Small intestine (tissue), 7 donors: ENCODE measurements at regions not wholly inside any gene's neighbourhood (a gene's known extent, or its start where the extent isn't known, plus 50 kb on each side); places are given as distances from the start of the nearest gene placed in this dataset.

Experiments used
- DNase-seq, 2 donors: peaks; one replicate each; pipeline versions ENCODE4 v3.0.0 to v3.0.0-alpha.2; 2013
- FAIRE-seq: peaks from 2 replicates; lab custom pipeline; 2012; peaks lifted over from hg19 to GRCh38; lab: Jason Lieb, UNC
- H3K27ac ChIP-seq, 3 donors: one replicate each; pipeline ENCODE4 v1.5.1; 2013; ENCODE audit warnings: low read length in 2 of 3, mild to moderate bottlenecking in 2 of 3, control low read depth in 1 of 3, inconsistent platforms in 1 of 3, low read depth in 1 of 3, moderate library complexity in 1 of 3
- H3K27me3 ChIP-seq, 3 donors: one replicate each; pipeline ENCODE4 v1.6.1; 2013; ENCODE audit warnings: low read length in 3 of 3, inconsistent platforms in 1 of 3; ENCODE audit not compliant: control insufficient read depth in 3 of 3, insufficient read depth in 3 of 3
- H3K36me3 ChIP-seq, 3 donors: one replicate each; pipeline ENCODE4 v1.6.1; 2013; ENCODE audit warnings: low read length in 3 of 3, inconsistent platforms in 1 of 3, low read depth in 1 of 3, mild to moderate bottlenecking in 1 of 3, moderate library complexity in 1 of 3; ENCODE audit not compliant: control insufficient read depth in 3 of 3, insufficient read depth in 2 of 3
- H3K4me1 ChIP-seq, 3 donors: one replicate each; pipeline ENCODE4 v1.6.1; 2013; ENCODE audit warnings: low read length in 2 of 3, inconsistent platforms in 1 of 3, low read depth in 1 of 3, mild to moderate bottlenecking in 1 of 3, moderate library complexity in 1 of 3; ENCODE audit not compliant: control insufficient read depth in 3 of 3, insufficient read depth in 2 of 3
- H3K4me3 ChIP-seq, 3 donors: one replicate each; pipeline ENCODE4 v1.5.1; 2013; ENCODE audit warnings: low read length in 3 of 3, control low read depth in 1 of 3, inconsistent platforms in 1 of 3, low read depth in 1 of 3, mild to moderate bottlenecking in 1 of 3, moderate library complexity in 1 of 3
- H3K9me3 ChIP-seq, 2 donors: one replicate each; pipeline ENCODE4 v1.6.1; 2013; ENCODE audit warnings: low read depth in 1 of 2, low read length in 1 of 2; ENCODE audit not compliant: control insufficient read depth in 2 of 2, insufficient read depth in 1 of 2
- WGBS, 3 donors: extraction: QIAGEN DNeasy Blood & Tissue Kit; methylation state at CpG; one replicate each; pipeline ENCODE4 v1.1.7; 2013; 5-methylcytosine and 5-hydroxymethylcytosine counted together
- donor health status: healthy with polysubstance abuse.
- donor health status: control.
- donor health status: control.
- donor health status: Bipolar disorder and iron deficiency.
- donor health status: healthy.

DNA sequence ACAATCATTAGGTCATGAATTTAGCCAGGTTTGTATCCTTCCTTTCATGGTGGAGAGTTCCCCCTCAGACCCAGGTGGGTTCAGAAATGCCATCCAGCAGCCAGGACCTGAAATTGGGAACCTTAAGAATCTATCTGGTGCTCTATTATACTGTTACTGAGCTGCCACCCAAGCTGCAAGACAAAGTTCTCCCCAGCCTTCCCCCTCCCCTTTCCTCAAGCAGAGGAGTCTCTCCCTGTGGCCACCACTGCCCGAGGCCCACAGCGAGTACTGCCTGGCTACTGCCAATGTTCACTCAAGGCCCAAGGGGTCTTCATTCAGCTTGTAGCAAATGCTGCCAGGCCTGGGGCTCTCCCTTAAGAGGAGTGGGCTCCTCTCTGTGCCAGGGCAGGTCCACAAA lies 133.8 kb downstream of the TMEM38B start:
- Histone ChIP-seq H3K4me1 (no peaks in the 10 kb centered on the region), H3K27ac (no peak overlapping the region), H3K4me3 (no peak overlapping the region), H3K27me3 (no peaks in the 10 kb centered on the region), H3K36me3 (no peaks in the 10 kb centered on the region), H3K9me3 (no peaks in the 10 kb centered on the region)
- DNase-seq = no peak
- no peak for FAIRE-seq
- WGBS, 3 donors = 94 to 100% (median 98%) methylated on average over 2 of the region's 2 CpGs

DNA sequence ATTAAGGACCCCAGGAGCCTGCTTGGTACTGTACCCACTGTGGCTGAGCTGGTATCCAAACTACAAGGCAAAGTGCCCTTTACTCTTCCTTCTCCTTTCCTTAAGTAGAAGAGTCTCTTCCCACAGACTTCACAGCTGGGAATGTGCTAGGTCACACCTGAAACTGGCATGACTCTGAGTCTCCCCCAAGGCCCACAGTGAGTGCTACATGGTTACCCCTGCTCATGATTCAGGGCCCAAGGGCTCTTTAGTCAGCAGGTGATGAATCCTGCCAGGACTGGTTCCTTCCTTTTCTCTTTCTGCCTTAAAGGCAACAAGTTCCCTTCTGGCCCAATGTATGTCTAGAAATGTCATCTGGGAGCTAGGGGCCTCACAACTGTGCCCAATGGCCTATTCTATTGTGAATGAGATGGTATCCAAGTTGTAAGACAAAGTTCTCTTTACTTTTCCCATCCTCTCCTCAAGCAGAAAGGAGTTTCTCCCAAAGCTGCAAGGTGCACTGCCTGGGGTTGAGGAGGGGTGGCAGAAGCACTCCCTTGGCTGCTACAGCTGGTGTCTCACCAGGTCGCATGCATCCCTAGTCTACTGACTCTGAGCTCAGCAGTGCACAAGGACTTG lies 134.4 kb downstream of the TMEM38B start:
- 0 to 83% (median 73%) methylated on average over 1 of the region's 1 CpG for WGBS, 3 donors
- no peak overlapping the region for H3K27ac ChIP-seq
- no peaks in the 10 kb centered on the region for H3K27me3 ChIP-seq
- FAIRE-seq = no peak
- H3K9me3 ChIP-seq = no peaks in the 10 kb centered on the region
- no peak for DNase-seq
- H3K36me3 ChIP-seq = no peaks in the 10 kb centered on the region
- H3K4me1 ChIP-seq = no peaks in the 10 kb centered on the region
- no peak overlapping the region for H3K4me3 ChIP-seq

DNA sequence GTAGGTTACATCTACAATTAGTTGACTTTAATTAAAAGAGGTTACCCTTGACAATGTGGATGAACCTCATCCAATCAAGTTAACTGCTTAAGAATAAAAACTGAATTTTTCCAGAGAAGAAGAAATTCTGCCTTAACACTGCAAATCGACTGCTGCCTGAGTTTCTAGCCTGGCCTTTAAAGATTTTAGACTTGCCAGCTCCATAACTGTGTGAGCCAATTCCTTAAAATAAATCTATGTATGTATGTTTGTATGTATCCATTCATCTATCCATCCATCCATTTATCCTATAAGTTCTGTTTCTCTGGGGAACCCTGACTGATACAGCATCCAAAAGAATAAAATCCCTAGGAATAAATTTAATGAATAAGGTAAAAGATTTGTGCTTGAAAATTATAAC lies 136.1 kb downstream of the TMEM38B start:
- 65 to 87% (median 74%) methylated on average over 1 of the region's 1 CpG for WGBS, 3 donors
- no peak overlapping the region for H3K4me3 ChIP-seq
- H3K4me1 ChIP-seq = no peaks in the 10 kb centered on the region
- FAIRE-seq (no peak), DNase-seq (no peak)
- no peaks in the 10 kb centered on the region for H3K27me3 ChIP-seq
- H3K27ac ChIP-seq = no peak overlapping the region
- H3K9me3 ChIP-seq = no peaks in the 10 kb centered on the region
- H3K36me3 ChIP-seq = no peaks in the 10 kb centered on the region

DNA sequence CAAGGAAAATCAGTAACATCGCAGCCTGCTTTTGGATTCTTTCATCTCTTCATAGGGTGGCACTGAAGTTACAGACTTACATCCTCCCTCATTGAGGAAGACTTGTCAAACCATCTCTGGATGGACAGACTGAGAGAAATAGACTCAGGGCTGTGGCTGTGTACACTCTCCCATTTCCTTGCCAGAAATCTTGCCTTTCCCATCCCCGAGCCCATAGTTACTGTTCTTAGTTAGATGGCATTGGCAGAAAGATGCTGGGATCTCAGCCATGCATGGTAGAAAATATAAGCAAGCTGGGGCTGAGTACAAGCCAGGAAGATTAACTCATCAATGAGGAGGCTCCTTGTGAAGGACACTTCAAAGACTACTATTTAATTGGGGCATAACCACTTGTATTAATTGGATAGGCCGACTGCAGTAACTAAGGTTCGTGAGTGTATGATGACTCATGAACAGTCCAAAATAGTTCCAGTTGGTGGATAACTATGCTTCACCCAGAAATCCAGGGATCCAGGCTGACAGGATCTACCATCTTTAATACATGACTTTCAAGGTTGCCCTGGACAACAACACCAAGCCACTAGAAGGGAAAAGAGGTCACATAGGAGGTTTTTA lies 137.9 kb downstream of the TMEM38B start:
- H3K27me3 ChIP-seq = no peaks in the 10 kb centered on the region
- H3K27ac ChIP-seq = no peak overlapping the region
- no peak overlapping the region for H3K4me3 ChIP-seq
- no peak for DNase-seq
- 61 to 91% (median 81%) methylated on average over 4 of the region's 4 CpGs for WGBS, 3 donors
- H3K9me3 ChIP-seq = no peaks in the 10 kb centered on the region
- H3K36me3 ChIP-seq = no peaks in the 10 kb centered on the region
- no peak for FAIRE-seq
- no peaks in the 10 kb centered on the region for H3K4me1 ChIP-seq

DNA sequence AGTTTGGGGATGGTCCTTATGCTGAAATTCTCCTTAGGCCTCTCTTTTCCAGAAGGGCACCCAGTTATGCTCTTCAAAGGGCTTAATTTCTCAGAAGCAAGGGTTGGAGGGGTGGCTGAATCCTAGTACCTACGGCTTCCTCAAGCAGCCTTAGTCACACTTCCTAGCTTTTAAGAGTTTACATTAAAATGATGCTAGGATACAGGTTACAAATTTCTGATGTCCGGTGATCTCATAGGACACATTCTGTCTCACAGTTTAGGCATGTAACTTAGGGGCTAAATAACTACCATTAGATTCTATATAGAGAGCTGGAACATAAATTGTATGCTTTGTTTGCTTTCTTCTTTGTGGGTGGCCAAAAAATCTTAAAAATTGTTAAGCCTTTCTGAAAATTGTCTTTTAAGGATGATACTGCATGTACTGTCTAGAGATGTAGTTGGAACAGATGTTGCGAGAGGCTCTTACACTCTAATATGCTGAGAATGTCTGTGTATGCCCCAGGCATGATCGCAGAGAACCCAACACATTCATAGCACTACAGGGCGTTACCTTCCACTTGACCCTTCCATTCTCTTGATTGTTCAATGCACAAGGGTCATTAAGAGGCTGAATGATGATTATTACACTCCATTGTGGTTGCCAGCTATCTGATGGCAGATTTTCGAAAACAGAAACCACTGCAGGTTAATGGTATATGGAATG lies 139.1 kb downstream of the TMEM38B start:
- 87 to 93% (median 89%) methylated on average over 6 of the region's 6 CpGs for WGBS, 3 donors

DNA sequence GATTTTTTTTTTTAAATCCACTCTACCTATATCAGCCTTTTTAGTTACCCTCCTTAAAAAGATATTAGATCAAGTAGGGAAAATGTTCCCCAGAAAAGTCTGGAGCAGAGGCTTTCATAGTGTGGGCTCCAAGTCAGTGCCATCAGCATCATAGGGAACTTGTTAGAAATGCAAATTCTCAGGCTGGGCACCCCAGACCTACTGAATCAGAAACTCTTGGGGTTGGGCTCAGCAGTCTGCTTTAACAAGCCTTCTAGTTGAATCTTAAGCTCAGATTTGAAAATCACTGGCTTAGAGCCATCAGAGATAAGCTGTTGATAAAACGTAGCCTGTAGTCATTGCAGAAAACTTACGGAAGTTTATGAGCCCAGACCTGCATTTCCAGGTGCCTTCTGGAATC lies 140.1 kb downstream of the TMEM38B start:
- H3K27ac ChIP-seq = no peak overlapping the region
- FAIRE-seq (no peak), DNase-seq (peak in 1 of 2 donors; percentile 19)
- no peaks in the 10 kb centered on the region for H3K36me3 ChIP-seq
- H3K4me1 ChIP-seq = no peaks in the 10 kb centered on the region
- no peaks in the 10 kb centered on the region for H3K27me3 ChIP-seq
- no peak overlapping the region for H3K4me3 ChIP-seq
- WGBS, 3 donors = 24 to 58% (median 33%) methylated on average over 2 of the region's 2 CpGs
- no peaks in the 10 kb centered on the region for H3K9me3 ChIP-seq

More for the DNA sequence above, 139.1 kb downstream of the TMEM38B start:
- Histone ChIP-seq H3K27me3 (no peaks in the 10 kb centered on the region), H3K4me3 (no peak overlapping the region), H3K9me3 (no peaks in the 10 kb centered on the region), H3K36me3 (no peaks in the 10 kb centered on the region), H3K27ac (no peak overlapping the region), H3K4me1 (no peaks in the 10 kb centered on the region)
- no peak for FAIRE-seq
- no peak for DNase-seq

DNA sequence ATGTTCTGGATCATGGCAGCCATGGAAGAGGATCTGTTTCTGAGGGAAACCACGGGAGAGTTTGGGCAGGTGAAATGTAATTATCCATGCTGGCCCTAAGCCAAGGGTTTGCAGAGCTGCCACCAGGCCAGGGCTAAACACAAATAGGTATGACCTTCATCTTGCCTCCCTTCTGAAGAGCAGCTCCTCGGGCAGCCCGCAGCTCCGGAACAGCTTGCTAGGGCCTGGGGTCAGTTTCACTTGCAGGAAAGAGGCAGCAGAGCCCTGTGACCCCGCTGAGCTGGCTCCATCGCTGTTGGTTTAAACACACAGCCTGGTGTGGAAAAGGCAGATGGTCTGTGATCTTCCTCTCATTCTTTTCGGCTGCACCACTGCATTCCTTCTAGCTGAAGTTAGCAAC lies 141.4 kb downstream of the TMEM38B start:
- Histone ChIP-seq H3K4me1 (no peaks in the 10 kb centered on the region), H3K27ac (no peak overlapping the region), H3K36me3 (no peaks in the 10 kb centered on the region), H3K27me3 (no peaks in the 10 kb centered on the region), H3K9me3 (no peaks in the 10 kb centered on the region), H3K4me3 (no peak overlapping the region)
- DNase-seq = no peak
- FAIRE-seq = no peak
- 48 to 52% (median 49%) methylated on average over 7 of the region's 7 CpGs for WGBS, 3 donors

DNA sequence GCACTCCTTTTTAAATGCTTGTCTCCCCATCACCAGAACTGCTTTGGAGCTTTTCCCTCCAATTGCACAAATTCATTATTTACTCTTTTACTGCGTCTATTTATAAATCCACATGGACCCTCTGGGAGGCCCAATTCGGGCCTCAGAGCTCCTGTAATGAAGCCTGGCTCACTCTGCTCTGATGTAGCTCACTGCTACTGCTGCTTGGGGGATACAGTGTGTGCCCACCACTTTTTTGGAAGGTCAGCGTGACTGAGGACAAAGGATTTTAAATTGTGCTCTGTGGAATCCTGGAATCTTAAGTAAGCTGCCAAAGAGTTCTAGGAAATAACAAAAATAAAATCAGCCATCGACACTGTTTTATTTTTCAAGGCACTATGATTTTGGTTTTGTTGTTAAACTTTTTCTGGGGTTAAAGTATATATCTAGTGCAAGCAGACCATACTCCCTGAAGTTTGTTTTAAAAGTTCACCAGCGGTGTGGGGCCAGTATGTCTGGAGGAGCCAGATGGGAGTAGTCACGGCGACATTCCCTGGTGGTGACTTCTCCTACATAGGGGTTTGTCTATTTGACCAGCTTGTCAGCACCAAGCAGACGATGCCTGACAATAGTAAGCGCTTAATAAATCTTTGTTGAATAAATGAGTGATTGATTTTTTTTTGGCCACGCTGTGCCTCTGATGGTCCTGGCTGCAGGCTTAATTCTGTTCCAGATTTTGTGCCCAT lies 142.8 kb downstream of the TMEM38B start:
- H3K9me3 ChIP-seq = no peaks in the 10 kb centered on the region
- no peak overlapping the region for H3K4me3 ChIP-seq
- no peaks in the 10 kb centered on the region for H3K36me3 ChIP-seq
- FAIRE-seq = no peak
- DNase-seq = no peak
- no peaks in the 10 kb centered on the region for H3K4me1 ChIP-seq
- H3K27me3 ChIP-seq = no peaks in the 10 kb centered on the region
- WGBS, 3 donors = 73 to 90% (median 81%) methylated on average over 10 of the region's 10 CpGs
- no peak overlapping the region for H3K27ac ChIP-seq
